A673 (cell line): ENCODE measurements at regions not wholly inside any gene's neighbourhood (a gene's known extent, or its start where the extent isn't known, plus 50 kb on each side); places are given as distances from the start of the nearest gene placed in this dataset.

ENCODE experiments used
- BruUV-seq: library from RNA; stranded (reverse); fragments of 400-500 nt; replicated peaks from 2 replicates; lab custom pipeline; 2021; lab: Mats Ljungman, UMichigan
- CTCF ChIA-PET: fragments of 300-600 bp; sonication (Branson Sonifier 250); formaldehyde crosslinking; loops from one replicate; lab custom pipeline; 2022; ENCODE audit warnings: antibody characterized with exemption; lab: Charles Lee
- POLR2A ChIA-PET: fragments of 300-600 bp; sonication (Branson Sonifier 250); formaldehyde crosslinking; loops from one replicate; lab custom pipeline; 2022; ENCODE audit warnings: antibody characterized with exemption; ENCODE audit not compliant: low non-redundant PET; lab: Charles Lee
- DNase-seq: peaks from one replicate; pipeline ENCODE4 v3.0.0-alpha.2; 2015; ENCODE audit warnings: low spot score
- H3K27ac ChIP-seq: fragments of 200-600 bp; sonication (generic); 2 replicates; pipeline ENCODE4 v1.5.1; 2016; ENCODE audit warnings: mixed run types, low read depth, mild to moderate bottlenecking, mixed read lengths, antibody characterized with exemption, low read length; ENCODE audit not compliant: poor library complexity, severe bottlenecking
- H3K27me3 ChIP-seq: fragments of 200-600 bp; sonication (generic); replicated peaks from 2 replicates; pipeline ENCODE4 v1.6.1; 2017; ENCODE audit warnings: mixed run types, low read depth, mild to moderate bottlenecking, mixed read lengths, antibody characterized with exemption, low read length; ENCODE audit not compliant: insufficient read depth, poor library complexity
- H3K36me3 ChIP-seq: fragments of 200-600 bp; sonication (generic); 2 replicates; pipeline ENCODE4 v1.6.1; 2016; ENCODE audit warnings: mixed run types, mild to moderate bottlenecking, mixed read lengths, antibody characterized with exemption, low read length; ENCODE audit not compliant: insufficient read depth, poor library complexity, severe bottlenecking
- H3K4me1 ChIP-seq: fragments of 200-600 bp; sonication (generic); 2 replicates; pipeline ENCODE4 v1.6.1; 2017; ENCODE audit warnings: mixed run types, mild to moderate bottlenecking, mixed read lengths, antibody characterized with exemption, low read length; ENCODE audit not compliant: insufficient read depth, poor library complexity, severe bottlenecking
- H3K4me3 ChIP-seq: fragments of 200-600 bp; sonication (generic); 2 replicates; pipeline ENCODE4 v1.5.1; 2016; ENCODE audit warnings: low read depth, mixed run types, mild to moderate bottlenecking, mixed read lengths, low read length; ENCODE audit not compliant: poor library complexity, severe bottlenecking
- H3K9me3 ChIP-seq: fragments of 200-600 bp; sonication (generic); 2 replicates; pipeline ENCODE4 v1.6.1; 2016; ENCODE audit warnings: mixed run types, low read depth, mild to moderate bottlenecking, mixed read lengths, antibody characterized with exemption, low read length; ENCODE audit not compliant: poor library complexity, severe bottlenecking
- EZH2 ChIP-seq: fragments of 200-600 bp; sonication (generic); IDR thresholded peaks from 2 replicates; pipeline ENCODE4 v1.6.1; 2017; ENCODE audit warnings: borderline replicate concordance, low read depth, mild to moderate bottlenecking, mixed read lengths, antibody characterized with exemption, low read length; ENCODE audit not compliant: poor library complexity, severe bottlenecking
- intact Hi-C: fragments of 100-400 bp; cut with micrococcal nuclease; formaldehyde crosslinking; loops from one replicate; pipeline ENCODE4 v1.10.0; 2022; ENCODE audit not compliant: unreplicated experiment
- TF ChIP-seq, protein P1 (sequence below): fragments of 300-800, 200-600 bp; sonication (generic); conservative IDR thresholded peaks from 2 replicates; pipeline ENCODE4 v1.5.1; 2017; ENCODE audit warnings: low read depth, mild to moderate bottlenecking, antibody characterized with exemption, low read length, moderate library complexity, mixed read lengths

DNA sequence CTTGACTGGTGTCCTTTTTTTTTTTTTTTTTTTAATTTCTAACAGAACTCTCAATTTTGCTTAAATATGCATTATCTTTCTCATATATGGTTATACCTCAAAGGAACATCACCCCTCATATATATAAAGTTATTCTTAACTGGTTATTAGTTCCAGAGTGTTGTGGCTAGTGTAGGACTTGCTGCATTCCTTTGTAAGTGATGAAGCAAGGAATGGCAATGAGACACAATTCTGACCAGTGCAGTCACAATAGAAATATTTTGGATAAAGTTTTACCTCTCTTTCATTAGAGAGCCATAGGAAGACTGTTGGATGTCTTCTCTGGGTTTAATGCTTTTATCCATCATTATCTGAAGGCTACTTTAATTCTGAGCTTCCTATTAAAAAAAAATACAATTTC, 75.5 kb upstream of the CBLB start:
- no peak for DNase-seq
- BruUV-seq = no TSS peak
- Histone ChIP-seq H3K27me3 (no peaks in the 10 kb centered on the region), H3K27ac (no peak overlapping the region), H3K9me3 (no peaks in the 10 kb centered on the region), H3K4me3 (no peak overlapping the region), H3K36me3 (no peaks in the 10 kb centered on the region), H3K4me1 (peaks cover 1% of the 10 kb centered on the region)
- TF ChIP-seq, protein P1, sequence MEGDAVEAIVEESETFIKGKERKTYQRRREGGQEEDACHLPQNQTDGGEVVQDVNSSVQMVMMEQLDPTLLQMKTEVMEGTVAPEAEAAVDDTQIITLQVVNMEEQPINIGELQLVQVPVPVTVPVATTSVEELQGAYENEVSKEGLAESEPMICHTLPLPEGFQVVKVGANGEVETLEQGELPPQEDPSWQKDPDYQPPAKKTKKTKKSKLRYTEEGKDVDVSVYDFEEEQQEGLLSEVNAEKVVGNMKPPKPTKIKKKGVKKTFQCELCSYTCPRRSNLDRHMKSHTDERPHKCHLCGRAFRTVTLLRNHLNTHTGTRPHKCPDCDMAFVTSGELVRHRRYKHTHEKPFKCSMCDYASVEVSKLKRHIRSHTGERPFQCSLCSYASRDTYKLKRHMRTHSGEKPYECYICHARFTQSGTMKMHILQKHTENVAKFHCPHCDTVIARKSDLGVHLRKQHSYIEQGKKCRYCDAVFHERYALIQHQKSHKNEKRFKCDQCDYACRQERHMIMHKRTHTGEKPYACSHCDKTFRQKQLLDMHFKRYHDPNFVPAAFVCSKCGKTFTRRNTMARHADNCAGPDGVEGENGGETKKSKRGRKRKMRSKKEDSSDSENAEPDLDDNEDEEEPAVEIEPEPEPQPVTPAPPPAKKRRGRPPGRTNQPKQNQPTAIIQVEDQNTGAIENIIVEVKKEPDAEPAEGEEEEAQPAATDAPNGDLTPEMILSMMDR = no peak
- TF ChIP-seq EZH2 = no peak
- ChIA-PET CTCF (no interaction called here), POLR2A (no interaction called here)
- intact Hi-C loops = no loop called here

DNA sequence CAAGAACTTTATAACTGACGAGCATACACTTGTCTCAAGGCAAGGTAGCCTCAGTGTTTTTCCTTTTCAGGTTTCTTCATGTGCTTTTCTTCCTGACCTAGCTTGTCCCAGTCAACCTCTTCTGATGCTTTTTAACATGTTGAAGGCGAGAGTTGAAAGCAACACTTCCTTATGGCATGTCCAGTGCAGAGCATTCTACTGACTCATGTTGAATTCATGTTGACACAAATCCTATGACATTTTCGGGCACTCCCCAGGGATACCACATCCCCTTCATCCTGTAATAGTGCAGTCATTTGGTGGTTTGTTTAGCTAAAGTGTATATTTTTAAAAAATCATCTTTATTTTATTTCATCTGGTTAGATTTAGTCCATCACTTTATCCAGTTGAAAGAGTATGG, 75.9 kb upstream of the CBLB start:
- no peak for TF ChIP-seq EZH2
- TF ChIP-seq, protein P1 = no peak
- no peak overlapping the region for H3K4me3 ChIP-seq
- H3K27ac ChIP-seq = no peak overlapping the region
- H3K4me1 ChIP-seq = no peaks in the 10 kb centered on the region
- CTCF ChIA-PET = no interaction called here
- no peaks in the 10 kb centered on the region for H3K36me3 ChIP-seq
- intact Hi-C loops = no loop called here
- no TSS peak for BruUV-seq
- H3K27me3 ChIP-seq = no peaks in the 10 kb centered on the region
- DNase-seq = no peak
- no peaks in the 10 kb centered on the region for H3K9me3 ChIP-seq
- POLR2A ChIA-PET = no interaction called here

DNA sequence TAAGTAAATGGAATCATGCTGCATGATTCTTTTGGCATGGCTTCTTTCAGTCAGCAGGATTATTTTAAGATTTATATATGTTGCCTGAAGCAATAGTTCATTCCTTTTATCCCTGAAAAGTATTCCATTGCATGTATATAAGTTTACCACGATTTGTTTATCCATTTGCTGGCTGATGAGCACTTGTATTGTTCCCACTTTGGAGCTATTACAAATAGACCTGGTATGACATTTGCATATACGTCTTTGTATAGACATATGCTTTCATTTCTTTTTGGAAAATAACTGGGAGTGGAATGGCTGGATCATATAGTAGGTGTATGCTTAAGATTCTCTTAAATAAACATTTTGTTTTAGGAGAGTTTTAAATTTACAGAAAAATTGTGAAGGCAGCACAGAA, 79.3 kb upstream of the CBLB start:
- Histone ChIP-seq H3K9me3 (no peaks in the 10 kb centered on the region), H3K36me3 (no peaks in the 10 kb centered on the region), H3K4me1 (no peaks in the 10 kb centered on the region), H3K27me3 (no peaks in the 10 kb centered on the region), H3K27ac (no peak overlapping the region), H3K4me3 (no peak overlapping the region)
- no peak for TF ChIP-seq EZH2
- TF ChIP-seq, protein P1 = no peak
- no peak for DNase-seq
- intact Hi-C loops = no loop called here
- ChIA-PET CTCF (no interaction called here), POLR2A (no interaction called here)
- no TSS peak for BruUV-seq
